ENCODE measurements at regions not wholly inside any gene's neighbourhood (a gene's known extent, or its start where the extent isn't known, plus 50 kb on each side); places are given as distances from the start of the nearest gene placed in this dataset.

DNA sequence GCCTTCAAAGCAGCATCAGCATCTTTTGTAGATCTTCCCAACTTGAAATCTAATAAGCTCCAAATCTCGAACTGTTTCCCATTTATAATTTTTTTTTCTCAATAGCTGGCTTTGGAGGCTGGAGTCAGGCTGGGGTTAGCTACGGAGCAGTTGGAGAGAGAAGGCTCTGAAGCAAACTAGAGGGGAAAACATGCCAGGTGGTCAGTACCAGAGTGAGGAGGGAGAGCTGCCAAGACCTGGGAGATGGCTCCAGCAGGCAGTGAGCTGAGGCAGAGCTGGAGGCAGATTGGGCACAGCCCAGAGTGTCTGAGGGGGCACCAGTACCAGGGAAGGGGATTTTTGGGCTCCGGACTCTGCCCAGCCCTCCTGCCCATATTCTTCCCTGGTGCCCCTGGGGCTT, 311.2 kb downstream of the RPLP1 start:
- TF ChIP-seq RAD21 (IDR thresholded peaks at IDR 0.05; ENCODE audit: low read depth) = no peak
- no peak for TF ChIP-seq CREB1 (IDR thresholded peaks at IDR 0.05; ENCODE audit: low read depth)
- TF ChIP-seq YY1 (IDR thresholded peaks at IDR 0.05; ENCODE audit: low read depth) = no peak
- TF ChIP-seq TAF1 (IDR thresholded peaks at IDR 0.05; ENCODE audit: low read depth) = no peak
- TF ChIP-seq, protein P1, sequence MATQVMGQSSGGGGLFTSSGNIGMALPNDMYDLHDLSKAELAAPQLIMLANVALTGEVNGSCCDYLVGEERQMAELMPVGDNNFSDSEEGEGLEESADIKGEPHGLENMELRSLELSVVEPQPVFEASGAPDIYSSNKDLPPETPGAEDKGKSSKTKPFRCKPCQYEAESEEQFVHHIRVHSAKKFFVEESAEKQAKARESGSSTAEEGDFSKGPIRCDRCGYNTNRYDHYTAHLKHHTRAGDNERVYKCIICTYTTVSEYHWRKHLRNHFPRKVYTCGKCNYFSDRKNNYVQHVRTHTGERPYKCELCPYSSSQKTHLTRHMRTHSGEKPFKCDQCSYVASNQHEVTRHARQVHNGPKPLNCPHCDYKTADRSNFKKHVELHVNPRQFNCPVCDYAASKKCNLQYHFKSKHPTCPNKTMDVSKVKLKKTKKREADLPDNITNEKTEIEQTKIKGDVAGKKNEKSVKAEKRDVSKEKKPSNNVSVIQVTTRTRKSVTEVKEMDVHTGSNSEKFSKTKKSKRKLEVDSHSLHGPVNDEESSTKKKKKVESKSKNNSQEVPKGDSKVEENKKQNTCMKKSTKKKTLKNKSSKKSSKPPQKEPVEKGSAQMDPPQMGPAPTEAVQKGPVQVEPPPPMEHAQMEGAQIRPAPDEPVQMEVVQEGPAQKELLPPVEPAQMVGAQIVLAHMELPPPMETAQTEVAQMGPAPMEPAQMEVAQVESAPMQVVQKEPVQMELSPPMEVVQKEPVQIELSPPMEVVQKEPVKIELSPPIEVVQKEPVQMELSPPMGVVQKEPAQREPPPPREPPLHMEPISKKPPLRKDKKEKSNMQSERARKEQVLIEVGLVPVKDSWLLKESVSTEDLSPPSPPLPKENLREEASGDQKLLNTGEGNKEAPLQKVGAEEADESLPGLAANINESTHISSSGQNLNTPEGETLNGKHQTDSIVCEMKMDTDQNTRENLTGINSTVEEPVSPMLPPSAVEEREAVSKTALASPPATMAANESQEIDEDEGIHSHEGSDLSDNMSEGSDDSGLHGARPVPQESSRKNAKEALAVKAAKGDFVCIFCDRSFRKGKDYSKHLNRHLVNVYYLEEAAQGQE (IDR thresholded peaks at IDR 0.05; ENCODE audit: low read depth) = no peak
- no peak for TF ChIP-seq FOXM1 (IDR thresholded peaks at IDR 0.05; ENCODE audit: borderline replicate concordance, low read depth)
- no peak for TF ChIP-seq EGR1 (IDR thresholded peaks at IDR 0.05)
- TF ChIP-seq NFIC (IDR thresholded peaks at IDR 0.05) = no peak
- TF ChIP-seq, protein P2, sequence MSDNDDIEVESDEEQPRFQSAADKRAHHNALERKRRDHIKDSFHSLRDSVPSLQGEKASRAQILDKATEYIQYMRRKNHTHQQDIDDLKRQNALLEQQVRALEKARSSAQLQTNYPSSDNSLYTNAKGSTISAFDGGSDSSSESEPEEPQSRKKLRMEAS (IDR thresholded peaks at IDR 0.05) = no peak
- TF ChIP-seq, protein P3, sequence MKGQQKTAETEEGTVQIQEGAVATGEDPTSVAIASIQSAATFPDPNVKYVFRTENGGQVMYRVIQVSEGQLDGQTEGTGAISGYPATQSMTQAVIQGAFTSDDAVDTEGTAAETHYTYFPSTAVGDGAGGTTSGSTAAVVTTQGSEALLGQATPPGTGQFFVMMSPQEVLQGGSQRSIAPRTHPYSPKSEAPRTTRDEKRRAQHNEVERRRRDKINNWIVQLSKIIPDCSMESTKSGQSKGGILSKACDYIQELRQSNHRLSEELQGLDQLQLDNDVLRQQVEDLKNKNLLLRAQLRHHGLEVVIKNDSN (IDR thresholded peaks at IDR 0.05) = no peak
- TF ChIP-seq EP300 (IDR thresholded peaks at IDR 0.05; ENCODE audit: borderline replicate concordance) = no peak
- no peak for TF ChIP-seq CEBPB (IDR thresholded peaks at IDR 0.05)
- no peak for TF ChIP-seq ZBTB7A (IDR thresholded peaks at IDR 0.05; ENCODE audit: low read depth)
- TF ChIP-seq TCF12 (IDR thresholded peaks at IDR 0.05; ENCODE audit: low read depth) = no peak

All from Ishikawa (cell line).